NCI-H510A treated with DMSO at 0.1 percent for 48 hours (cell line): ENCODE measurements at regions not wholly inside any gene's neighbourhood (a gene's known extent, or its start where the extent isn't known, plus 50 kb on each side); places are given as distances from the start of the nearest gene placed in this dataset.
"Not testable (repeated sequence)": the region's sequence is repeated elsewhere in the genome, so short reads cannot be mapped to it uniquely, and the experiment has no call there.

Source experiments
- DNase-seq: peaks from one replicate; lab custom pipeline; 2025; lab: John Stamatoyannopoulos, UW

DNA sequence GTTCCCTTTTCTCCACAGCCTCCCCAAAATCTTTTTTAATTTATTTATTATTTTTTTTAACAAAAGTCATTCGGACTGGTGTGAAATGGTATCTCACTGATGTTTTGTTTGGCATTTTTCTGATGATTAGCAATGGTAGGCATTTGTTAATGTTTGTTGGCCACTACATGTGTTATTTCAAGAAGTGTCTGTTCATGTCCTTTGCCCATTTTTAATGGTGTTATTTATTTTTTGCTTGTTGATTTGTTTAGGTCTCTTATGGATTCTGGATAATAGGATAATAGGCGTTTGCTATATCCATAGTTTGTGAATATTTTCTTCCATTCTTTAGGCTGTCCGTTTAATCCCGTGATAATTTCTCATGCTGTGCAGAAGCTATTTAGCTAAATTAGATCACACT lies 596.5 kb upstream of the DEFB115 start:
- DNase-seq = not testable (repeated sequence)

- DNase-seq = not testable (repeated sequence)
Observed at GRCh38 chr20:30668418-30668817, 589.0 kb upstream of the DEFB115 start.

DNA sequence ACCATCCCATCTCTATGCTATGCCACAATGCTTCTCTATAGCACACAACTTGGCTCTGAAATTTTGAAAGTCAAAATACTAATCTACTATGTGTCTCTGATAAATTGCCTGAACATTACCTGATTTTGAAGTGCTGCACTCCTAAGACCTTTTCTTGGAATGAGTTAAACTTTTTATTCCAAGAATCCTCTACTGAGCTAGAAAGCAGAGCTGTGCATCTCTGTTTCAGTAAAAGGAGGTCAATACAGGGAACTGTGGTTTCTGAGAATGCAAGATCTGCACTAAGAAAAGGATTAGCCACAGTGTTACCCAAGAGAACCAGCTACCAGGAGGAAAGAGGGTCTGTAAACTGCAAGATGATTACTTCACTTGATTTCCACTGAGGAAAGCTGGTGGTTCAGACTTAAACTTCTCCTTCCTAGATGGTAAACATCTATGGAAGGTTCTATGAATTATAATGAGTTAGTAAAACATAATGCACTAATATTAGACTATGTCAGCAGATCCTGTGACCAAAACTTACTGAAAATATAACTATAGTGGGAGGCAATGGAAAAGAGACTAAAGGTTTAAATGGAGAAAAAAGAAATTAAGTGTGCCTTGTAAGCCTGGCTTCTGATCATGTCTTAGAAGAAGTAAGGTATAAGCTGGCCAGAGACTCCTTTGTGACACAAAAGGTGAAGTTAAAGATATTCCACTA lies 588.0 kb upstream of the DEFB115 start:
- not testable (repeated sequence) for DNase-seq

- not testable (repeated sequence) for DNase-seq
Observed at GRCh38 chr20:30671120-30671519, 586.3 kb upstream of the DEFB115 start.

- DNase-seq = not testable (repeated sequence)
Observed at GRCh38 chr20:30675988-30676564, 581.4 kb upstream of the DEFB115 start.

DNA sequence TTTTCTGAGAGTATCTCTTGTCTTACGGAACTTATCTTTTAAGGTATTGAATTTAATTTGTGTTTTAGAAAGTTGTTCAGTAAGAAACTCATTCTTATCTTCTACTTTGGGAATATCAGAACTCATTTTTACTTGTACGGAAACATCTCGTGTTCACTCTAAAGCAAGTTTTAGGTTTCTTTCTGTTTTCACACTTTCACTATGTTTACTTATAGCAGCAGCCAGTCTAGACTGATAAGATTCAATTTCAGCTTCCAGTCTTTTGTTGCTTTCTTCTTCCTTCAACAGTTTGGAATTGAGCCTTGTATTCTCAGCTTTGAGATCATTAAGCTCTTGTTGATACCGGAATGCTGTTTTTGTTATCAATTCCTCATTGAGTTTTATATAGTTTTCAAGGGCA lies 575.2 kb upstream of the DEFB115 start:
- not testable (repeated sequence) for DNase-seq

GRCh38 chr20:30712861-30713260 lies 544.6 kb upstream of the DEFB115 start:
- DNase-seq = not testable (repeated sequence)

GRCh38 chr20:30719415-30720199 lies 537.9 kb upstream of the DEFB115 start:
- DNase-seq = not testable (repeated sequence)

- not testable (repeated sequence) for DNase-seq
Observed at GRCh38 chr20:30723511-30723910, 534.0 kb upstream of the DEFB115 start.

GRCh38 chr20:30723934-30724687 lies 533.4 kb upstream of the DEFB115 start:
- DNase-seq = peak; percentile 1

DNA sequence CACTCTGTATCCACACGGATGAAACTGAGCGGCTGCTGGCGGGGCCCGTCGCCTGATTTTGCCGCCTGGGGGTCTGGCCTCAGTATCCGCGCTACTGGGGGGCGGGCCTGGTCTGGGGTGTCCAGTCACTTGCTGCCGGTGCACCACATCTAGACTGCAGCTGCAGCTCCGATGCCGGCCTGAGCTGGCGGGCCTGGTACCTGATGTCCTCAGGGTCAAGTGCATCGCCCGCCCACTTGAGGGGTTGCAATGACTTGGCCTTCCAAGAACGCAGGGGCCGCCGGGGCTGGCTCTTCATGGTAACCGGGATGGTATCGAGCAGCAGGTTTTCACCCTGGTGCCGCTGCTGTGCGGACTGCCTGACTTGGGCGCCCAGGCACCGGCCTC lies 532.8 kb upstream of the DEFB115 start:
- DNase-seq = not testable (repeated sequence)

GRCh38 chr20:30725188-30725587 lies 532.3 kb upstream of the DEFB115 start:
- DNase-seq = not testable (repeated sequence)

- not testable (repeated sequence) for DNase-seq
Observed at GRCh38 chr20:30728271-30728885, 529.1 kb upstream of the DEFB115 start.
